22Rv1 (cell line): ENCODE measurements at regions not wholly inside any gene's neighbourhood (a gene's known extent, or its start where the extent isn't known, plus 50 kb on each side); places are given as distances from the start of the nearest gene placed in this dataset.

ENCODE experiments used
- ZFX ChIP-seq: fragments of 450-650 bp; IDR thresholded peaks from 2 replicates; pipeline ENCODE4 v1.6.1; 2017; ENCODE audit warnings: antibody characterized with exemption, borderline replicate concordance
- TF ChIP-seq, protein P1 (sequence below): fragments of 450-650 bp; IDR thresholded peaks from 2 replicates; pipeline ENCODE4 v1.5.1; 2017; ENCODE audit warnings: mild to moderate bottlenecking

- TF ChIP-seq, protein P1, sequence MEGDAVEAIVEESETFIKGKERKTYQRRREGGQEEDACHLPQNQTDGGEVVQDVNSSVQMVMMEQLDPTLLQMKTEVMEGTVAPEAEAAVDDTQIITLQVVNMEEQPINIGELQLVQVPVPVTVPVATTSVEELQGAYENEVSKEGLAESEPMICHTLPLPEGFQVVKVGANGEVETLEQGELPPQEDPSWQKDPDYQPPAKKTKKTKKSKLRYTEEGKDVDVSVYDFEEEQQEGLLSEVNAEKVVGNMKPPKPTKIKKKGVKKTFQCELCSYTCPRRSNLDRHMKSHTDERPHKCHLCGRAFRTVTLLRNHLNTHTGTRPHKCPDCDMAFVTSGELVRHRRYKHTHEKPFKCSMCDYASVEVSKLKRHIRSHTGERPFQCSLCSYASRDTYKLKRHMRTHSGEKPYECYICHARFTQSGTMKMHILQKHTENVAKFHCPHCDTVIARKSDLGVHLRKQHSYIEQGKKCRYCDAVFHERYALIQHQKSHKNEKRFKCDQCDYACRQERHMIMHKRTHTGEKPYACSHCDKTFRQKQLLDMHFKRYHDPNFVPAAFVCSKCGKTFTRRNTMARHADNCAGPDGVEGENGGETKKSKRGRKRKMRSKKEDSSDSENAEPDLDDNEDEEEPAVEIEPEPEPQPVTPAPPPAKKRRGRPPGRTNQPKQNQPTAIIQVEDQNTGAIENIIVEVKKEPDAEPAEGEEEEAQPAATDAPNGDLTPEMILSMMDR, result no peak
- no peak for TF ChIP-seq ZFX
These were observed 397.0 kb downstream of the METTL15 start for GRCh38 chr11:28505232-28505631.
